Stomach smooth muscle (tissue), 2 donors: ENCODE measurements at regions not wholly inside any gene's neighbourhood (a gene's known extent, or its start where the extent isn't known, plus 50 kb on each side); places are given as distances from the start of the nearest gene placed in this dataset.

Experiments
- H3K27ac ChIP-seq: one replicate; pipeline ENCODE4 v1.7.0; 2013; ENCODE audit warnings: mild to moderate bottlenecking, low read length, inconsistent platforms
- H3K27me3 ChIP-seq, 2 donors: one replicate each; pipeline ENCODE4 v1.7.0; 2013; ENCODE audit warnings: low read length in 2 of 2; ENCODE audit not compliant: insufficient read depth in 2 of 2, control insufficient read depth in 1 of 2
- H3K36me3 ChIP-seq, 2 donors: one replicate each; pipeline ENCODE4 v1.7.0; 2013; ENCODE audit warnings: low read length in 2 of 2; ENCODE audit not compliant: control insufficient read depth in 2 of 2, insufficient read depth in 2 of 2
- H3K4me1 ChIP-seq: one replicate; pipeline ENCODE4 v1.7.0; 2013; ENCODE audit warnings: low read length; ENCODE audit not compliant: control insufficient read depth, insufficient read depth
- H3K4me3 ChIP-seq, 2 donors: one replicate each; pipeline ENCODE4 v1.7.0; 2013; ENCODE audit warnings: low read length in 2 of 2
- H3K9ac ChIP-seq, 2 donors: one replicate each; pipeline ENCODE4 v1.7.0; 2013; ENCODE audit warnings: low read length in 2 of 2, mild to moderate bottlenecking in 1 of 2
- H3K9me3 ChIP-seq, 2 donors: one replicate each; pipeline ENCODE4 v1.7.0; 2013; ENCODE audit warnings: low read length in 2 of 2; ENCODE audit not compliant: control insufficient read depth in 2 of 2
- donor health status: healthy.
- donor health status: Pancreatic carcinoma.

DNA sequence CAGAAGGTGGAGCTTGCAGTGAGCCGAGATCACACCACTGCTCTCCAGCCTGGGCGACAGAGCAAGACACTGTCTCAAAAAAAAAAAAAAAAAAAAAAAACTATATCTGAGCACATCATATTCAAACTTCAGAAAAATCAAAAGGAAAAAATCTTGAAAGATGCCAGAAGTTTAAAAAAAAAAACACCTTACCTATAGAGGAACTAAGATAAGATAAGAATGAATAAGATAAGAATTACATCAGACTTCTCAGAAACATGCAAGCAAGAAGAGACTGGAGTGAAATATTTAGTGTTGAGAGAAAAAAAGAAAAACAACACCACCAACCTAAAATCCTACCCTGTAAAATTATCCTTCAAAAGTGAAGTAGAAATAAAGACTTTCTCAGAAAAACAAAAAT lies 116.8 kb upstream of the ARID1B start:
- no peaks in the 10 kb centered on the region for H3K9me3 ChIP-seq
- H3K27ac ChIP-seq, result no peak overlapping the region
- H3K4me1 ChIP-seq, result peaks cover 6% of the 10 kb centered on the region
- no peaks in the 10 kb centered on the region for H3K27me3 ChIP-seq
- no peak overlapping the region for H3K4me3 ChIP-seq
- H3K9ac ChIP-seq, result no peak overlapping the region
- H3K36me3 ChIP-seq, result no peaks in the 10 kb centered on the region

DNA sequence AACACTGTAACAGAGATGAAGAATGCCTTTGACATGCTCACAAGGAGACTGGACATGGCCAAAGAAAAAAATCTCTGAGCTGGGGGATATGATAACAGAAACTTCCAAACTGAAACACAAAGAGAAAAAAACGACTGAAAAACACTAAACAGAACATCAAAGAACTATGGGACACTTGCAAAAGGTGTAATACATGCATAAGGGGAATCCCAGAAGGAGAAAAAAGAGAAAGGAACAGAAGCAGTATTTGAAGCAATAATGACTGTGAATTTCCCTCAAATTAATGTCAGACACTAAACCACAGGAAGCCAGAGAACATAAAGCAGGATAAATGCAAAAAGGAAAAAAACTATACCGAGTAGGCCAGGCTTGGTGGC lies 117.4 kb upstream of the ARID1B start:
- Histone ChIP-seq H3K9me3 (no peaks in the 10 kb centered on the region), H3K4me3 (no peak overlapping the region), H3K36me3 (no peaks in the 10 kb centered on the region), H3K27ac (no peak overlapping the region), H3K27me3 (no peaks in the 10 kb centered on the region), H3K4me1 (peaks cover 6% of the 10 kb centered on the region), H3K9ac (no peak overlapping the region)

- H3K27me3 ChIP-seq, result no peaks in the 10 kb centered on the region
- no peak overlapping the region for H3K27ac ChIP-seq
- H3K4me1 ChIP-seq, result peaks cover 6% of the 10 kb centered on the region
- H3K9ac ChIP-seq, result no peak overlapping the region
- peak overlapping the region in 1 of 2 donors; percentile 36 for H3K4me3 ChIP-seq
- no peaks in the 10 kb centered on the region for H3K36me3 ChIP-seq
- H3K9me3 ChIP-seq, result no peaks in the 10 kb centered on the region
Observed at GRCh38 chr6:156658966-156659821, 118.0 kb upstream of the ARID1B start.

GRCh38 chr6:156658186-156658965 lies 118.8 kb upstream of the ARID1B start:
- no peak overlapping the region for H3K27ac ChIP-seq
- no peaks in the 10 kb centered on the region for H3K36me3 ChIP-seq
- H3K4me1 ChIP-seq, result peaks cover 6% of the 10 kb centered on the region
- H3K4me3 ChIP-seq, result peak overlapping the region in 1 of 2 donors; percentile 36
- H3K9ac ChIP-seq, result no peak overlapping the region
- H3K27me3 ChIP-seq, result no peaks in the 10 kb centered on the region
- H3K9me3 ChIP-seq, result no peaks in the 10 kb centered on the region

DNA sequence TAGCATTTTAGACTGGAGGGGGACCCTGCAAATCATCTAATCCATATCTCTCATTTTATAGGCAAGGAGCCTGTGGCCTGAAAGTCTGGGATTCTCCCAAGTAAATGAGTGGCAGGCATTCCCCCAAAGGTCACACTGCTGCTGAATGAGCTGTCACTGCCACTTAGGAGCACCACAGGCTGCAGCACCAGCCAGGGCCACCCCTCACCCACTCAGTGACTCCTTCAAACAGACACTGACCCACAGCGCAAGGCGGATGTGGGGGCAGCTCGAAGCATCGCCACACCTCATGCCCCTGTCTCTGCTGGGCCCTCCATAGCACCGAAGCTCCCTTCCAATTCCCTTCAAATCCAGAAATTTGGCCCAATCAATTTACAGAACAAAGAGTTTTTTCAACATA lies 119.9 kb upstream of the ARID1B start:
- Histone ChIP-seq H3K4me3 (no peak overlapping the region), H3K9me3 (no peaks in the 10 kb centered on the region), H3K4me1 (peaks cover 6% of the 10 kb centered on the region), H3K27ac (no peak overlapping the region), H3K27me3 (no peaks in the 10 kb centered on the region), H3K36me3 (no peaks in the 10 kb centered on the region), H3K9ac (no peak overlapping the region)

DNA sequence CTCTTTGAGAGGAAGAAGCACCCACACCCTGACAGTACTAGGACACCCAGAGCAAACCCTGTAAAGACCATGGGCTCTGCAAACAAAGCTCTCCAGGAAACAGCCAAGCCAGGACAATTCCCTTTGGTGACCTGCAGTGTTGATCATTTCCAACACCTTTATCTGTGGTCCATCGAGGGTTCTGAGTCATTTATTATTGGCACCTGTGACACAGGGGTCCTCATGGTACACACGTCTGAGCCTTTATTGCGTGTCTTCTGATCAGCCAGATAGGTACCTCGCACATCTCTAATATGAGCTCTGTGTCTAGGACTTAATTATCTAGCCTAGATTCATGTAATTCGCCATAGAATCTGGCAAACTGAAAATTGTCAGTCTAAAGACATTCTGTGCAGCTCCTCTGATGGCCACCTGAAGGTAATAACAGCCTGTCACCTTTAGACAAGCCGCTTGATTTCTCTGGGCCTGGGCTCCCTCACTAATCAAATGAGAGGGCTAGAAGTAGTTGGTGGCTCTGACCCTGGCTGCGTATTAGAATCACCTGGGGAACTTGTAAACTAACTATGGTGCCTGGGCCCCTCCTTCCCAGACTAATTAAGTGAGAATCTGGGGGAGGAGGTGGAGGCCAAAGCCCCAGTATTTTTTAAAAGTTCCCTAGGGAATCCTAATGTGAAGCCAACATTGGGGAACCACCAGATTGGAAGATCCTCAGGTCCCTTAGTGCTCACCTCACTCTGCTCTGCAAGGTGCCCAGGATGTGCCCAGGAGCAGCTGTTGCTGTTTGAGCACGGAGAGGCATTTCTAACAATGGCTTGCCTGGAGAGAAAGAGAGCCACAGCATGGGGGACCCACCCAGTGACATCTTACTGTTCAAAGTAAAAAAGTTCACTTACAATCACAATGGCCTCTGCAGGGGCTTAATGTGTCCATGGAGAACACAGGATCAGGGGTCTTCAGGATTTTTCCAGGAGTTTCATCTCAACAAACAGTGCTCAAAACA lies 122.0 kb upstream of the ARID1B start:
- H3K4me3 ChIP-seq, result no peak overlapping the region
- peaks cover 6% of the 10 kb centered on the region for H3K4me1 ChIP-seq
- H3K9ac ChIP-seq, result no peak overlapping the region
- H3K27me3 ChIP-seq, result no peaks in the 10 kb centered on the region
- peaks cover 0 to 3% of the 10 kb centered on the region in 2 donors for H3K9me3 ChIP-seq
- no peak overlapping the region for H3K27ac ChIP-seq
- H3K36me3 ChIP-seq, result no peaks in the 10 kb centered on the region

DNA sequence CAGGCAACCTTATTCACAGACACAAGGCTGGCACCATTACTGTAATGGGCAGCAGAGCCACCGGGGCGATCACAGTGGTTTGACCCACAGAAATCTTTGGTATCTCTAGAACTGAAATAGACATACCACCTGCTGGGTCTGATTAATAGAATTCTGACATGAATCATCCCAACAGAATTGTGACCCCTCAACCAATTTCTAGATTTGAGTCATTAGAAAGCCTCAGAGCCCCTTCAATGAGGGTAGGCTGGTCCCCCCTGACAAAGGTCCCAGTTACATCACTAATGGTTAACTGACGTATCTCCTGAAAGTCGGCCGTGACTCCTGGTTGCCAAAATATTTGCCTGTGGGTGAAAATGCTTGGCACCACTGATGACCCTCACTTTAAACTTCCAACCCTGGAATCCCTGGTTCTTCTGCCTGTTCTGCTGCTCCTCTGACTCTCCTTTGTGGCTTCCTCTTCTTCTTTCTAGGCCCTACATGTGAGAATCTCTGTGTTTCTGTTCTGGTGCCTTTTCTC lies 124.9 kb upstream of the ARID1B start:
- no peak overlapping the region for H3K27ac ChIP-seq
- no peaks in the 10 kb centered on the region for H3K4me1 ChIP-seq
- H3K9me3 ChIP-seq, result peaks cover 0 to 3% of the 10 kb centered on the region in 2 donors

GRCh38 chr6:156651486-156651885 lies 125.7 kb upstream of the ARID1B start:
- H3K9me3 ChIP-seq, result peaks cover 0 to 3% of the 10 kb centered on the region in 2 donors
- no peaks in the 10 kb centered on the region for H3K36me3 ChIP-seq
- H3K27me3 ChIP-seq, result no peaks in the 10 kb centered on the region
- H3K9ac ChIP-seq, result no peak overlapping the region
- H3K4me1 ChIP-seq, result no peaks in the 10 kb centered on the region
- no peak overlapping the region for H3K27ac ChIP-seq
- no peak overlapping the region for H3K4me3 ChIP-seq

More for the DNA sequence above, 124.9 kb upstream of the ARID1B start:
- H3K4me3 ChIP-seq, result no peak overlapping the region
- H3K9ac ChIP-seq, result no peak overlapping the region
- H3K27me3 ChIP-seq, result no peaks in the 10 kb centered on the region
- no peaks in the 10 kb centered on the region for H3K36me3 ChIP-seq

DNA sequence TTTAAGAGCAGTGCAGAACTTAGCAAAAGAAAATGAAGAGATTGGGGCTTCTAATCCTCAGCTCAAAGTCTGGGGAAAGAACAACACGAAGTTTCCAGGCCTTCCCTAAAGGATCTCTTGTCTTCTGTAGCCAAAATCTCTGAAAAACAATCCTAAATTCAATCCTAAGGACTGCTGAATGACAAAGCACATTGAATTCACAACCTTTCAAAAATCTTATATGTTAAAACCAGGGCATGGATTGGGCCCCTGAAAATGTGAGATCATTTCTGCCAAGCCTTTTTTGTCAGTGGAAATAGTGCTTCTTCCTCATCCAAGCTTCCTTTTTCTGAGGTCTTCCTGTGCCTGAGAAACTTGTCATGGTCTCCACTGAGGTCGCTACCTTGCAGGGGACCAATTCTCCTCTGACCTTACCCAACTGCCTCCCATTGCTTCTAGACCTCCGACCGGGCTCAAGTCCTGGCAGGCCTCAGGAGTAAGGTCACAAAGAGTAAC lies 126.2 kb upstream of the ARID1B start:
- Histone ChIP-seq H3K36me3 (no peaks in the 10 kb centered on the region), H3K9me3 (peaks cover 0 to 3% of the 10 kb centered on the region in 2 donors), H3K27me3 (no peaks in the 10 kb centered on the region), H3K4me1 (no peaks in the 10 kb centered on the region), H3K9ac (no peak overlapping the region), H3K27ac (no peak overlapping the region), H3K4me3 (no peak overlapping the region)

DNA sequence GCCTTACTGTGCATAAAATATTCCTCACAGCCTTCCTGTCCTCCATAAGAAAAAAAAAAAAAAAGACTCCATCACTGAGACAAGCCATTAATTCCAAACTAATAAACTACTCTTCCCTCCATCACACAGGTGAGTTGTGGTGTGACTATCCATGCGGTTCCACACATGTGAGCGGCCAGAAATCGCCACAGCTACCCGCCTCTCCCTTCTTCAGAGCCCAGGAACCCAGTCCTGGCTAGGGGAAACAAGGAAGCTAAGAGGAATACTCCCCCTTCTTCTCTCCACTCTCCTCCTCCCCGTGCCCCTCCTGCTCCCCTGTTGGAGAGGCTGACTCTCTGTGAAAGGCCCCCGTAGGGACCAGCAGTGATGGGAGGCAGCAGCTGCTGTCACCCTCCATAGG lies 128.6 kb upstream of the ARID1B start:
- Histone ChIP-seq H3K36me3 (no peaks in the 10 kb centered on the region), H3K4me1 (no peaks in the 10 kb centered on the region), H3K9ac (no peak overlapping the region), H3K9me3 (peaks cover 0 to 3% of the 10 kb centered on the region in 2 donors), H3K4me3 (no peak overlapping the region), H3K27me3 (no peaks in the 10 kb centered on the region), H3K27ac (no peak overlapping the region)
